ENCODE measurements at regions not wholly inside any gene's neighbourhood (a gene's known extent, or its start where the extent isn't known, plus 50 kb on each side); places are given as distances from the start of the nearest gene placed in this dataset.

GRCh38 chr5:34467436-34467835 is 188.7 kb upstream of the RAI14 start:
- TF ChIP-seq EZH2 (IDR thresholded peaks at IDR 0.05; ENCODE audit: low read depth) (no peak), CTCF (conservative IDR thresholded peaks at IDR 0.05) (no peak)

Data from PC-9 (cell line).